ENCODE measurements at regions not wholly inside any gene's neighbourhood (a gene's known extent, or its start where the extent isn't known, plus 50 kb on each side); places are given as distances from the start of the nearest gene placed in this dataset.

DNA sequence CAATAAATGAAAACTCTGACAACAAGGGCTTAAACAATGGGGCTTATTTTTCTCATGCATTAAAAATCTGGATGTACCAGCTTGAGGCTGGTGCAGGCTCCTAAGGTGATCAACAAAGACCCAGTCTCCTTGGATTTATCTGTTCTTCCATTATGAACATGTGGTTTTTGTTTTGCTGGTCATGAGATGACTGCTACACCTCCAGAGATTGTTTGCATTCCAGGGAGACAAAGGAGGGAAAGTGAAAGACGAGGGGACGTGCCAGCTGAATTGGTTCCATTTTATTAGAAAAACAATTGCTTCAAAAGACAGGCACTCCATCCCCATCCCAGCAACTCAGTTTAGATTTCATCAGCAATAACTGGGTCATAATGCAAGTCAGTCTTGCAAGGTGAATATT lies 90.9 kb upstream of the KCNK1 start:
- peaks cover 1% of the 10 kb centered on the region for H3K36me3 Mint-ChIP-seq
- DNase-seq, result no peak
- no peak overlapping the region for H3K27ac Mint-ChIP-seq
- H3K4me1 Mint-ChIP-seq, result peaks cover 3% of the 10 kb centered on the region
- H3K9me3 Mint-ChIP-seq, result peaks cover 3% of the 10 kb centered on the region
- H3K4me3 Mint-ChIP-seq, result no peak overlapping the region
- no peaks in the 10 kb centered on the region for H3K27me3 Mint-ChIP-seq

DNA sequence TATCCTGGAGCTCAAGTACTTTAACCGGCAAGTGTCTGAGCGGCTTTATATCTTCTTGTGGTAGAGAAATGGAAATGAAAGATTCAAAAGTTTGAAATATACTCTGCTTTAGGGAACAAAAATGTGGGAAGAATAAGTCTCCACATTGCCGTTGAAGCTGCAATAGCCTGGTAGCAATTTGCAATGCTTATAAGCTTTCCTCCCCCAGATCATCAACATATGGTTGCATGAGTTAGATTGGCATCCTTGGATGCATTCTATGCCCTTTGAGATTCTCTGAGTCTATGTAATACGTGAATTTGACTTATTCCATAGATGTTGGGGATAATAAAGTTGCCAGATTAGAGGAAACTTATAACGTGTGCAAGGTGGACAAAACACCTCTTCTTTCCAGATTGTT lies 86.1 kb upstream of the KCNK1 start:
- H3K27ac Mint-ChIP-seq, result no peak overlapping the region
- H3K27me3 Mint-ChIP-seq, result peaks cover under 1% of the 10 kb centered on the region
- DNase-seq, result no peak
- H3K36me3 Mint-ChIP-seq, result no peaks in the 10 kb centered on the region
- no peak overlapping the region for H3K4me3 Mint-ChIP-seq
- no peaks in the 10 kb centered on the region for H3K4me1 Mint-ChIP-seq
- H3K9me3 Mint-ChIP-seq, result peaks cover 4% of the 10 kb centered on the region

DNA sequence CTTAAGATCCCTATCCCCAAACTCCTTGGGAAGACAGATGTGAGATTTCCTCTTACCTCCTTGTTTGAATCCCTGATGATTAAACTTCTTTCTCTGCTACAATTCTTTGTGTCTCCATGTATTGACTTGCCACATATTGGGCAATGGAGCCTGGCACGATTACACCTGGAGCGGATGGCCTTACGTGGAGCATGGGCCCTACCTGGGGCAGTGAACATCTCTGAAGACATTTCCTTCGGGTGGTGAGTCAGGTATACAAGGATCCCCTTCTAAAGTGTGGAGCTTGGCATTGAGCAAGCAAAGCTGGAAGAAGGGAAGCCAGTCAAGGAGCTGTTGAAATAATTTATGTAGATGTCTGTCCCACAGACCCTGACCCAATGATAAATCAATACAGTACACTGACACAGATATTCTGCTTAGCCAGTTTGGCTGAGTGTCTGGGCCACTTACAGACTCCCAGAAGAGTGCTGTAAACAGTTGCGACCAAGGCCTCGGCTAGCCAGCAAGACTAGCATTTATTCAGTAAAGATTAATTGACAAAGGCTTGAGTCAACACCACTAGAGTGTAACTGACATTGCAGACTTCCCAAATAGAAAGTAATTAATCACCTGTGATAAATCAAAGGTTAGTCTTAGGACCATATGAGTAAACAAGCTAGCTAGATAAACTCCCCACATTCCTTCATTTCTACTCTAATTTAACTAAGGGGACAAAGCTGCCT lies 83.1 kb upstream of the KCNK1 start:
- Mint-ChIP-seq H3K9me3 (peaks cover 4% of the 10 kb centered on the region), H3K4me3 (no peak overlapping the region), H3K27me3 (peaks cover 16% of the 10 kb centered on the region), H3K4me1 (no peaks in the 10 kb centered on the region), H3K36me3 (no peaks in the 10 kb centered on the region), H3K27ac (no peak overlapping the region)
- no peak for DNase-seq

DNA sequence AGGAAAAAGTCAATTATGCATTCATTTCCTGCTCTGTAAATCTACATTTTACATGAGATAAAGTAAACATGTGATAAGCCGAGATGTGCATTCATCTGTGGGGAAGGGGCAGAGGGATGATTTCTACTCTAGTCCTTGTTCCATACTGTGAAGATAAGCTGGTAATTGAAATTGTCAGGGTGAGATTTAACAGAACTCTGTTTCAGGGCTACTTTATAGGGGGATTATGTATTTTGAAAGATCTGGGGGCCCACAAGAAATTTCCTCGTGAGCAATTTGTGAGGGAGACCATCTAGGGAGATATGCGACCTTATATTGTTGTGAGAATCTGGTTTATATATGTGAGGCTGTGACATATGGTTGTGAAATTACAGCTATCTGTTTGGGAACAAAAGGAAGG lies 73.1 kb upstream of the KCNK1 start:
- Mint-ChIP-seq H3K4me1 (no peaks in the 10 kb centered on the region), H3K9me3 (peaks cover 5% of the 10 kb centered on the region), H3K27ac (no peak overlapping the region), H3K36me3 (no peaks in the 10 kb centered on the region), H3K4me3 (no peak overlapping the region), H3K27me3 (peaks cover 6% of the 10 kb centered on the region)
- no peak for DNase-seq

DNA sequence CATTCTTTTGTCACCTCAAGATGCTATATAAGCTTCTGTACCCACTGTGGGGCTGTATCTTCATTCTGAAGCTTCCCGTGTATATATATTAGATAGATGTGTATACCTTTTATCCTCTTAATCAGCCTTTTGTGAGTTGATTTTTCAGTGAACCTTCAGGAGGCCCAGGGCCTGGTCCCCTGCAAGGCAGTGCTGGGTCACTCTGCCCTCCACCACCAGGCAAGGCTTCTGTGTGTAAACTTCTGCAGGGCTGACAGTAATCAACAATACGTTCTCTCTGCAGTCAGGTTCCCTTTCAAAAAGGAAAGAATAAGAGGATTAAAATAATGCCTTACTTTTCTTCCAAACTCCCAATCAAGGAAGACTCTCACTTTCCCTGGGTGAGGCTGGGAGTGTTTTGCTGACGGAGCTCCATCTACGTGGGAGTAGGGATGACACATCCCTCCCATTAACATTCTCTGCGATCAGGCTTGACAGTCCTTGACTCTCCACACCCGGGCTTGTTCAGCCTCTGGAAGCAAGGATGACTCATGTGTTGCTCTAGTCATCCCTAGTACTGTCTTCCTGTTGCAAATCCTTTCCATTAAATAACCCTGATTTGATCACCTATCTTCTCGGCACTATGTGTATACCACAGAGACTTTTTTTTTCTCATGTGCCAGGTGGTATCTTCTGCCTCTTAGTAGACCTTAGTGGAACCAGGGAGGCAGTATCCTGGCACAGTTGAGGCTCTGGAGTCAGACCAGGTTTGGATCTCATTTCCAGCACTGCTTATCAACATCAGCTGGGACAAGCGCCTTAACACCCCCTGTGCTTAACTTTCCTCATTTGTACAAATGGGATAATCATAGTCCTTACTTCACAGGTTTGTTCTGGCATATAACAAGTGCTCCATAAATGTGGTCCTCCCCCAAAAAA lies 70.3 kb upstream of the KCNK1 start:
- DNase-seq, result no peak
- H3K36me3 Mint-ChIP-seq, result no peaks in the 10 kb centered on the region
- peaks cover 5% of the 10 kb centered on the region for H3K9me3 Mint-ChIP-seq

DNA sequence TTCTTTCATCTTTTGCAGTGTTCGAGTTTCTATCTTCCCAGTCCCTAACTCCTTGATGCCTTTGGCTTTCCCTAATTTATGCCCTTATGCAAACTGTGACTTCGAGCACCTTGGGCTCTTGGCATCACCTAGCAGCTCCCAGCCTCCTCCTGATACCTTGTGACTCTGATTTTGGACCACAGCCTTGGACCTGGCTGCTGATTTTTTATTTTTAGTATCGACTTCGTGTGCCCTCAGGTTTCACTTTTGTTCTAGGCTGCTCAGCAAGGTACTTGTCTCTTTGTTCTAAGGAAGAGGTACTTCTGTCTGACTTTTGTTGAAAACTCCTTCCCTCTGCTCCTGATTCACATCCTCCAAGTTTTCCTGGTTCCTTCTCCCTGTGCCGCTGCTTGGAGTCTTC lies 69.6 kb upstream of the KCNK1 start:
- DNase-seq, result no peak
- Mint-ChIP-seq H3K27me3 (peaks cover 8% of the 10 kb centered on the region), H3K27ac (no peak overlapping the region), H3K36me3 (no peaks in the 10 kb centered on the region), H3K4me1 (no peaks in the 10 kb centered on the region), H3K9me3 (peaks cover 5% of the 10 kb centered on the region), H3K4me3 (no peak overlapping the region)

More for the DNA sequence above, 70.3 kb upstream of the KCNK1 start:
- Mint-ChIP-seq H3K4me1 (no peaks in the 10 kb centered on the region), H3K4me3 (no peak overlapping the region), H3K27ac (no peak overlapping the region), H3K27me3 (peaks cover 8% of the 10 kb centered on the region)

DNA sequence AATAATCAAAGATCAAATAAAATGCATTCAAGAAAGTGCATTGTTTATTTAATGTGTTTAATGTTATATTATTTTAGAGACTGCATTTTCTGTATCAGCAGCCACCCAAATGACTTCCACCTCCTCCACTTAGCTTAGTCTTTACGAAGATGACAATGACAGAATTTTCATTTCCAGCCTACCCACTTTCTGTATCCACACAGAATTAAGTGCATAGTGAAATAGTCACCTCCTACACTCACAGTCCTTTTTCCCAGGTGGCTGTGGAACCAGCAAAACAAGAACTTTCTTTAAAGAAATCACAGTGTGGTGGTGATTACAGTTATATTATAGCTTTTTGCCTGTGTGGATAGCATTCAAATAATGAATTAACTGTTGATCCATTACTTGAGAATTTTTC lies 66.2 kb upstream of the KCNK1 start:
- no peak overlapping the region for H3K27ac Mint-ChIP-seq
- H3K9me3 Mint-ChIP-seq, result no peaks in the 10 kb centered on the region
- H3K4me1 Mint-ChIP-seq, result no peaks in the 10 kb centered on the region
- H3K4me3 Mint-ChIP-seq, result no peak overlapping the region
- H3K27me3 Mint-ChIP-seq, result peaks cover 13% of the 10 kb centered on the region
- DNase-seq, result no peak
- no peaks in the 10 kb centered on the region for H3K36me3 Mint-ChIP-seq

DNA sequence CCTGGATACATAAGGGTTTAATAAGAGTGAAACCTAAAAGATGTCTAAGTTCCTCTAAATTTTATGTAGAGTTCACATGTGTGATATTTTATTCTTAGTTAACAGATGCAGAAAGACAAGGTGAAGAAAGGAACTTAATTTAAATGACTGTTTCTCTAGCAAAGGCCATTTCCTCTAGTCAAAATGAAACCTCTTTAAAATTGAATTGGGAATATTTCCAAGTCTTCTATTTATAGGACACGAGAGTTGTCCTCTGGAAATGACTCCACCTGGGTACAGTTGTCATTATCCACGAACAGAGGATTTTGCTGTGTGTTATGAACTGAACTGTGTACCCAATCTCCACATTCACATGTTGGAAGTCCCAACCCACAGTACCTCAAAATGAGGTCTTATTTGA lies 64.5 kb upstream of the KCNK1 start:
- DNase-seq, result no peak
- peaks cover 12% of the 10 kb centered on the region for H3K27me3 Mint-ChIP-seq
- H3K4me1 Mint-ChIP-seq, result no peaks in the 10 kb centered on the region
- H3K36me3 Mint-ChIP-seq, result no peaks in the 10 kb centered on the region
- H3K4me3 Mint-ChIP-seq, result no peak overlapping the region
- H3K9me3 Mint-ChIP-seq, result no peaks in the 10 kb centered on the region
- H3K27ac Mint-ChIP-seq, result no peak overlapping the region

DNA sequence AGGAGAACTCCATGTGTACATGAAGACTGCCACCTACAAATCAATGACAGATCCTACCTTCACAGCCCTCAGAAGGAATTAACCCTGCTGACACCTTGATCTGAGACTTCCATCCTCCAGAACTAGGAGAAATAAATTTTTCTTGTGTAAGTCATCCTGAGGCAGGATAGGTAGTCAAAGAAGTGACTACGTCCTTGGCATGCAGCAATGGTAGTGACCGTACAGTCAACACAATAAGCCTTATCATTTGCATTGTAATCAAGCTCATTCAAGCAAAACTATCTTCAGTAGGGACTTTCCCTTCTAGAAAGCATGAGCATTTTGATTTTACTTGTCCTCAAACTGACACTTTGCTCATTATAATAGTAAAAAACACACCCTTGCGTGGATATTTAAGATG lies 64.0 kb upstream of the KCNK1 start:
- DNase-seq, result no peak
- no peaks in the 10 kb centered on the region for H3K36me3 Mint-ChIP-seq
- H3K27me3 Mint-ChIP-seq, result peaks cover 8% of the 10 kb centered on the region
- no peaks in the 10 kb centered on the region for H3K9me3 Mint-ChIP-seq
- H3K4me1 Mint-ChIP-seq, result no peaks in the 10 kb centered on the region
- no peak overlapping the region for H3K27ac Mint-ChIP-seq
- H3K4me3 Mint-ChIP-seq, result no peak overlapping the region

DNA sequence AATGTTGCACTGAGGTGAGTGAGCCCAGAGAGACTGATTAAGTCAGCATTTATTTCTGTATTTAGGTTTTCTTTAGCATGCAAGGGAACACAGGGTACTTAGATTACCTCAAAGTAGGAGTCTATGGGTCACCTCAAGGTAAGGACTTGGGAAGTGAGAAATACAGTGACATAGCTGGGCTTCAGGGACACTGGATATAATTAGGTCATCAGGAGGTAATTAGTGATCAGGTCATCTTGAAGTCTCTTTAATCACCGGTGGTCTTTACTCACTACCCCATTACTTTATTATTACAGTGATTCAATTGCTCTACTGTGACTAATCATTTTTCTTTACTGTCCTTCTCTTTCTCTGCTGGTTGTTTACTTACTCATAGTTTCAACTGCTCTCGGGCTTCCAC lies 59.9 kb upstream of the KCNK1 start:
- H3K9me3 Mint-ChIP-seq, result no peaks in the 10 kb centered on the region
- H3K4me3 Mint-ChIP-seq, result no peak overlapping the region
- H3K4me1 Mint-ChIP-seq, result no peaks in the 10 kb centered on the region
- DNase-seq, result no peak
- H3K36me3 Mint-ChIP-seq, result no peaks in the 10 kb centered on the region
- H3K27me3 Mint-ChIP-seq, result peaks cover 4% of the 10 kb centered on the region
- no peak overlapping the region for H3K27ac Mint-ChIP-seq

DNA sequence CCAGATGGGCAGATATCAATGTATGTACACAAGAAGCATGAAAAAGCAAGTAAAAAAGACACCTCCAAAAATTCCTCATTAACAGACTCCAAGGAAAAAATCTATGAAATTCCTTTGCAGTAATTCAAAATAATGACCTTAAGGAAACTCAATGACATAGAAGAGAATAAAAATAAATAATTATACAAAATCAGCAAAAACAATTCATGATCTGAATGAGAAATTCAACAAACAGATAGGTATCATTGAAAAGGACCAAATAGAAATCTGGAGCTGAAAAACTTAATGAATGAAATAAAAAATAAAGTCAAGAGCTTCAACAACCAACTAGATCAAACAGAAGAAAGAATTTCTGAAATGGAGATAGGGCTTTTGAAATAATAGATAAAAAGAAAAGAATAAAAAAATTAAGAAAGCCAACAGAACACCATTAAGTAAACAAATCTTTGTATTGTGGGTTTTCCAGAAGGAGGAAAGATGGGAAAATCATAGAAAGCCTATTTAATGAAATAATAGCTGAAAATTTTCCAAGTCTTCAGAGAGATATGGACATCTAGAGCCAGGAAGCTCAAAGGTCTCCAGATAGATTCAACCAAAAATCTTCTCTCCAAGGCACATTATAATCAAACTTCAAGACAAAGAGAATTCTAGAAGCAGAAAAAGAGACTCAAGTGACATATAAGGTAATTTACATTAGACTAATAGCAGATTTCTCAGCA lies 52.0 kb upstream of the KCNK1 start:
- no peak for DNase-seq
- Mint-ChIP-seq H3K4me3 (no peak overlapping the region), H3K9me3 (peaks cover 11% of the 10 kb centered on the region), H3K4me1 (no peaks in the 10 kb centered on the region), H3K36me3 (no peaks in the 10 kb centered on the region), H3K27ac (no peak overlapping the region), H3K27me3 (peaks cover 6% of the 10 kb centered on the region)
